ENCODE measurements at regions not wholly inside any gene's neighbourhood (a gene's known extent, or its start where the extent isn't known, plus 50 kb on each side); places are given as distances from the start of the nearest gene placed in this dataset.

- DNase-seq (ENCODE audit: low read depth in 2 of 2) = no peak
These were observed 55.4 kb upstream of the SCEL start for GRCh38 chr13:77480066-77480465.

DNA sequence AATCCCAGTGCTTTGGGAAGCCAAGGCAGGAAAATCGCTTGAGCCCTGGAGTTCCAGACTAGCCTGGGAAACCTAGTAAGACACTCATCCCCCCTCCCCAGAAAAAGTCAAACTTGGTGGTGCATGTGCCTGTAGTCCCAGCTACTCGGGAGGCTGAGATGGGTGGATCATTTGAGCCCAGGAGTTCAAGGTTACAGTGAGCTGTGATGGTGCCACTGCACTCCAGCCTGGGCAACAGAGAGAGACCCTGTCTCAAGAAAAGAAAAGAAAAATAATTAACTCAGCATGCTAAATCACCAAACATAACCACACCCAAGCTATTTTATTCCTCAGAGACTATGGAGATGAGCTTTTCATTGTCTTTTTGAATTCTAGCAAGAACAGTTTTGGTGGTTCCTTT, 56.2 kb upstream of the SCEL start:
- no peak for DNase-seq (ENCODE audit: low read depth in 2 of 2)

- DNase-seq (ENCODE audit: low read depth in 2 of 2) = no peak
These were observed 58.1 kb upstream of the SCEL start for GRCh38 chr13:77477299-77477848.

- no peak for DNase-seq (ENCODE audit: low read depth in 2 of 2)
These were observed 59.0 kb upstream of the SCEL start for GRCh38 chr13:77476456-77476855.

DNA sequence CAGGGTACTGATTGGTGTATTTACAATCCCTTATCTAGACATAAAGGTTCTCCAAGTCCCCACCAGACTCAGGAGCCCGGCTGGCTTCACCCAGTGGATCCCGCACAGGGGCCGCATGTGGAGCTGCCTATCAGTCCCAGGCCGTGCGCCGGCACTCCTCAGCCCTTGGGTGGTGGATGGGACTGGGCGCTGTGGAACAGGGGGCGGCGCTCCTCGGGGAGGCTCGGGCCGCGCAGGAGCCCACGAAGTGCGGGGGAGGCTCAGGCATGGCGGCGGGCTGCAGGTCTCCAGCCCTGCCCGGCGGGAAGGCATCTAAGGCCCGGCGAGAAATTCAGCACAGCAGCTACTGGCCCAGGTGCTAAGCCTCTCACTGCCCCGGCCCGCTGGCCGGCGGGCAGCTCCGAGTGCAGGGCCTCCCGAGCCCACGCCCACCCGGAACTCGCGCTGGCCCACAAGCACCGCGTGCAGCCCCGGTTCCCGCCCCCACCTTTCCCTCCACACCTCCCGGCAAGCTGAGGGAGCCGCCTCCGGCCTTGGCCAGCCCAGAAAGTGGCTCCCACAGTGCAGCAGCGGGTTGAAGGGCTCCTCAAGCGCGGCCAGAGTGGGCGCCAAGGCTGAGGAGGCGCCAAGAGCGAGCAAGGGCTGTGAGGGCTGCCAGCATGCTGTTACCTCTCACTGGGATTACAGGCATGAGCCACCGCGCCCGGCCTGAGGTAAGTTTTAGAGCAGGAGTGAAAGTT, 60.0 kb upstream of the SCEL start:
- DNase-seq (ENCODE audit: low read depth in 2 of 2) = no peak

- DNase-seq (ENCODE audit: low read depth in 2 of 2) = no peak
These were observed 64.5 kb upstream of the SCEL start for GRCh38 chr13:77470986-77471385.

GRCh38 chr13:77466753-77467422, 68.6 kb upstream of the SCEL start:
- no peak for DNase-seq (ENCODE audit: low read depth in 2 of 2)

GRCh38 chr13:77465603-77466195, 69.8 kb upstream of the SCEL start:
- no peak for DNase-seq (ENCODE audit: low read depth in 2 of 2)

DNA sequence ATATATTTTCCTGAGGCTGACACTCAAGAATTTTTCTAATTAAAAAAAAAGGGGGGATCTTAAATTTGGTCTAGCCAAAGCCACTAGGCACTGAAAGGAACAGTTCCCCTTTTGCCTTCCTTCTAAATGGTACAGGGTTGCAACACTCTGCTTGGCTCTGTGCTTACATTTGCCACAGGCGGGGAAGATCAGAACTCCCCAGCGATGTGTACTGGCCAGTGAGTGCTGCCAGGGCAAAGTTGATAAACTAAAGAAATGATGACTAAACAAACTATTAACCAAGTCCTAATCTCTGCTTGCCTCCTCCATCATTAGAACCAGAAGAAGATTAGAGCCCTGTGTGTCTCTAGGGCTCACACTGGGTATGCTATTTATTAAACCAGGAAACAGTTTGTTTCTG, 75.3 kb upstream of the SCEL start:
- no peak for DNase-seq (ENCODE audit: low read depth in 2 of 2)

DNA sequence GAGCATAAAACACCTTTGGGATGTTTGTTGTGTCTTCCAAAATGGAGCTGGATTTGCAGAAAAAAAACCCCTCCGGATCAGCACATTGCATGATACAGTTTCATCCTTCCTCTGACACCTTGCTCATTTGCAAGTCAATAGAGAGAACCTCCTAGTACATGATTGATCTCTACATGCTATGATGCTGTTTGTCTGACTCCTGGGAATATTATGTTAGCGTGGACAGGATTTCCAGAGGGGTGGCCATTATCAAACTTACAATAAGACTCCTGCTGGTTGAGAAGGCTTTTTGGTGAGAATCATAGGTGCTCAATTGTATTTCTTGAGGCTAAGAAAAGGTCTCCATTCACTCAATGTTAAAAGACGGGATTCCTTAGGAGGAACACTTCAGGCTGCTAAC, 75.9 kb upstream of the SCEL start:
- no peak for DNase-seq (ENCODE audit: low read depth in 2 of 2)

DNA sequence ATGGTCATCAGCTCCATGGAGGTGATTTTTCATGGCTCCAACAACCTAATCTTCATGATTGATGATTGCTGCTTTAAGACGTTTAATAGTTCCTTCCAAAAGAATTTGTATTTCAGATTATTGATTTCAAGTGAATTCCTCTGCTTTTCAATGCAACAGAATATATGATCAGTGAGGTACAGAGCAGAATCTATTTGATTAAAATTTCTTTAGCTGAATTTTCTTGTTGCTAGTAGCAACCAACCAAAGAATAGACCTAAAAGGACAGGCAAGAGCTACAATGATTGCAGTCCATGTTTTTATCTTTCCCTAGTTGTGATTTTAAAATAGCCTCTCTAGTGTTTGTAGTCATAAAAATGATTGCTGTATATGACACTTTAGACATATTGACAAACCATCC, 76.8 kb upstream of the SCEL start:
- no peak for DNase-seq (ENCODE audit: low read depth in 2 of 2)

DNA sequence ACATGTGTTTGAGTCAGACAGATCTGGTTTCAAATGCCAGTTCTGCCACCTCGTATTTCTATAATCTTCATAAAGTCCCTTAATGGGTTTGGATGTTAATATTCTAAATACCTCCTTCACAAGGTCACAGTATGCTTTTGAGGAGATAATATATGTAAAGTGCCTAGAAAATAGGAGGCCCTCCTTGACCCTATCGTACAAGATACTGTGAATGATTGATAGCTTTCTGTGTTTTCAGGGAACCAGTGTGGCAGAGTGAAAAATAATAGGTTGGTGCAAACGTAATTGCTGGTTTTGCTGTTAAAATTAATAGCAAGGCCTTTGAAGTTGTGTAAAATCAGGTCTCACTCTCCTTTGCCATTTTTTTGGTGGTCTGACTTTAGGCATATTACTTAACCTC, 77.5 kb upstream of the SCEL start:
- no peak for DNase-seq (ENCODE audit: low read depth in 2 of 2)

DNA sequence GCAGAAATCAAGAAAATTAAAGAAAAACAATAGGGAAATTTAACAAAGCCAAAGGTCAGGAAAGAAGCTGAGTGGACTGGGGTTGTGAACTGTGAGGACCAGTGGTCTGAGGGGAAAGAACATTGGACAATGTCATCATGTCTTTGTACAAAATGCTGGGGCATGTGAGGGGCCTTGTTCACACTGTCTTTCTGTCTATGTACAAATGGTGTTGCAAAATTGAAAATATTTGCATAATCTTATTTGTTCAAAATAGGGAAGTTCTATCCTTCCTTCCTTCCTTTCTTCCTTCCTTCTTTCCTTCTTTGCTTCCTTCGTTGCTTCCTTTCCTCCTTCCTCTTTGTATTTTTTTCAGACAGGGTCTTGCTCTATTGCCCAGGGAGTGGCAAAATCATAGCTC, 79.2 kb upstream of the SCEL start:
- DNase-seq (ENCODE audit: low read depth in 2 of 2) = no peak

GRCh38 chr13:77449265-77449664, 86.2 kb upstream of the SCEL start:
- no peak for DNase-seq (ENCODE audit: low read depth in 2 of 2)

GRCh38 chr13:77448689-77449088, 86.8 kb upstream of the SCEL start:
- no peak for DNase-seq (ENCODE audit: low read depth in 2 of 2)

- no peak for DNase-seq (ENCODE audit: low read depth in 2 of 2)
These were observed 92.0 kb upstream of the SCEL start for GRCh38 chr13:77443511-77443910.

GRCh38 chr13:77437267-77437666, 98.2 kb upstream of the SCEL start:
- no peak for DNase-seq (ENCODE audit: low read depth in 2 of 2)

GRCh38 chr13:77434289-77434688, 101.2 kb upstream of the SCEL start:
- DNase-seq (ENCODE audit: low read depth in 2 of 2) = no peak

GRCh38 chr13:77431449-77431848, 104.1 kb upstream of the SCEL start:
- DNase-seq (ENCODE audit: low read depth in 2 of 2) = no peak

DNA sequence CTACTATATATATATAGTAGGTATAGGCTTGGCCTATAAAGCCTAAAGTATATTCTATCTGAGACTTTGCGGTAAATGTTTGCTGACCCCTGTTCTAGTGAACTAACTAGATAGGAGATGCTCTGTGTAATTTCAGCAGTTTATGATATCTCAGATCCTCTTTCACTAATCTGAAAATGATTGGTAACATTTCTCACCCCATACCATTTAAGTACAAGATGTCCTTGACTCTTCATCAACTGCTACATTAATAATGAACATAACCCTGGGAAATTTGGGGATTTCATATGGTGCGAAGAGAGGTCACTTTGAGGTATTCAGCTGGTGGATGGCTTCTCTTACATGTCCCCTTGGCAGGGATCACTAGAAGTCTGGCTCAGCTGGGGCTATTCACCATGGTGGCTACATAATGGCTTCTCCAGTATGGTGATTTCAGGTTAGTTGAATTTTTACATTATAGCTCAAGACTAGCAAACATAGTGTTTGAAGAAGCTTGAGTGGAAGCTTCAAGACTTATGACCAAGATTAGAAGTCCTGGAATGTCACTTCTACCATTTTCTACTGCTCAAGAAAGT, 103.6 kb upstream of the MYCBP2 start:
- DNase-seq (ENCODE audit: low read depth in 2 of 2) = no peak

DNA sequence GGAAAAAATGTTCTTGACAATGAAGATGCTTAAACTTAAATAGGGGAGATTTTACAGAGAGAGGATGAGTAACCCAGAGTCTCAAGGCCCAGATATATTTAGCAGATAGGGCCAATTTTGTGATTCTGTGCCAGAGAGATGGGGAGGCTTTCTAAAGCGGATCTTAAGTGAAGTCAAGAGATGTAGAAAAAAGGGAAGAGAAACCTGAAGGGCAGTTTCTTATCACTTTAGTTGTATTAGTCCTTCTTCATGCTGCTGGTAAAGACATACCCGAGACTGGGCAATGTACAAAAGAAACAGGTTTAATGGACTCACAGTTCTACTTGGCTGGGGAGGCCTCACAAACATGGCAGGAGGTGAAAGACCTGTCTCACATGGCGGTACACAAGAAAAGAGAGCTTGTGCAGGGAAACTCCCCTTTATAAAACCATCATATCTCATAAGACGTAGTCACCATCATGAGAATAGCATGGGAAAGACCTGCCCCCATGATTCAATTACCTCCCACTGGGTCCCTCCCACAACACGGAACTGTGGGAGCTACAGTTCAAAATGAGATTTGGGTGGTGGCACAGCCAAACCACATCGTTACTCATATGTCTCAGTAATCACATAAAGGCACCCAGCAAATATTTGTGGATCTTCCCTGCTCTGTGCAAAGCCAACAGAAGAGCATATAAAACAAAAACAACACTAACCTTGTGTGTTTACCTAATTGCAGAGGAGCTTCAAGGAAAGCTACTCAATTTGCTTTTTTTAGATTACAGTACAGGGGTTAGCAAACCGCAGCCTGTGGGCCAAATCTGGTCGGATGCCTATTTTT, 102.6 kb upstream of the MYCBP2 start:
- DNase-seq (ENCODE audit: low read depth in 2 of 2) = peak; percentile 16 to 38

GRCh38 chr13:77425705-77426104, 98.8 kb upstream of the MYCBP2 start:
- no peak for DNase-seq (ENCODE audit: low read depth in 2 of 2)

All from activated CD4-positive, alpha-beta T cell treated with anti-CD3 and anti-CD28 coated beads for 24 hours (primary cell).